Astrocyte (in vitro differentiated cells and primary cell): ENCODE measurements at regions not wholly inside any gene's neighbourhood (a gene's known extent, or its start where the extent isn't known, plus 50 kb on each side); places are given as distances from the start of the nearest gene placed in this dataset.

ENCODE experiments used
- DNase-seq: peaks from one replicate; pipeline ENCODE4 v3.0.0-alpha.2; 2010; ENCODE audit warnings: low read depth
- FAIRE-seq: peaks from 2 replicates; lab custom pipeline; 2011; peaks lifted over from hg19 to GRCh38; lab: Jason Lieb, UNC
- H2AFZ ChIP-seq: 2 replicates; pipeline ENCODE4 v1.6.0; 2012; ENCODE audit warnings: low read depth, low read length, inconsistent platforms
- H3K27ac ChIP-seq: 2 replicates; pipeline ENCODE4 v1.5.1; 2011; ENCODE audit warnings: low read depth, low read length, inconsistent platforms
- H3K27me3 ChIP-seq: 2 replicates; pipeline ENCODE4 v1.6.0; 2011; ENCODE audit warnings: low read length, inconsistent platforms; ENCODE audit not compliant: insufficient read depth
- H3K36me3 ChIP-seq: 2 replicates; pipeline ENCODE4 v1.5.1; 2011; ENCODE audit warnings: low read length, inconsistent platforms; ENCODE audit not compliant: insufficient read depth
- H3K4me1 ChIP-seq: 2 replicates; pipeline ENCODE4 v1.5.1; 2011; ENCODE audit warnings: low read length, inconsistent platforms; ENCODE audit not compliant: insufficient read depth
- H3K4me2 ChIP-seq: 2 replicates; pipeline ENCODE4 v1.6.0; 2012; ENCODE audit warnings: low read length, inconsistent platforms
- H3K4me3 ChIP-seq: 2 replicates; pipeline ENCODE4 v1.5.1; 2011; ENCODE audit warnings: low read depth, mild to moderate bottlenecking, low read length, inconsistent platforms; ENCODE audit not compliant: insufficient read depth
- H3K79me2 ChIP-seq: 2 replicates; pipeline ENCODE4 v1.6.0; 2012; ENCODE audit warnings: mild to moderate bottlenecking, low read length, inconsistent platforms; ENCODE audit not compliant: insufficient read depth
- H3K9ac ChIP-seq: 2 replicates; pipeline ENCODE4 v1.6.0; 2012; ENCODE audit warnings: mild to moderate bottlenecking, low read length, inconsistent platforms
- H3K9me3 ChIP-seq: 2 replicates; pipeline ENCODE4 v1.5.1; 2012; ENCODE audit warnings: low read depth, mild to moderate bottlenecking, low read length, inconsistent platforms; ENCODE audit not compliant: insufficient read depth
- H4K20me1 ChIP-seq: 2 replicates; pipeline ENCODE4 v1.6.0; 2012; ENCODE audit warnings: low read length, inconsistent platforms; ENCODE audit not compliant: insufficient read depth
- H3K27ac Mint-ChIP-seq: one replicate; pipeline ENCODE4 v1.8.0; 2021; ENCODE audit warnings: mild to moderate bottlenecking, mixed read lengths; ENCODE audit not compliant: unreplicated experiment
- H3K27me3 Mint-ChIP-seq: one replicate; pipeline ENCODE4 v1.8.0; 2021; ENCODE audit warnings: low read depth, mixed read lengths; ENCODE audit not compliant: unreplicated experiment
- H3K36me3 Mint-ChIP-seq: one replicate; pipeline ENCODE4 v1.8.0; 2021; ENCODE audit warnings: low read depth, mixed read lengths; ENCODE audit not compliant: unreplicated experiment
- H3K4me1 Mint-ChIP-seq: one replicate; pipeline ENCODE4 v1.8.0; 2021; ENCODE audit warnings: low read depth, mixed read lengths; ENCODE audit not compliant: unreplicated experiment
- H3K4me3 Mint-ChIP-seq: one replicate; pipeline ENCODE4 v1.8.0; 2021; ENCODE audit warnings: mild to moderate bottlenecking, moderate library complexity, mixed read lengths; ENCODE audit not compliant: unreplicated experiment
- H3K9me3 Mint-ChIP-seq: one replicate; pipeline ENCODE4 v1.8.0; 2021; ENCODE audit warnings: mild to moderate bottlenecking, mixed read lengths; ENCODE audit not compliant: unreplicated experiment
- EZH2 ChIP-seq: IDR thresholded peaks from 2 replicates; pipeline ENCODE4 v1.6.1; 2012; ENCODE audit warnings: mild to moderate bottlenecking, low read length, inconsistent platforms; ENCODE audit not compliant: insufficient read depth
- TF ChIP-seq, protein P1 (sequence below): IDR thresholded peaks from 2 replicates; pipeline ENCODE4 v1.5.1; 2011; ENCODE audit warnings: low read depth, mild to moderate bottlenecking, inconsistent platforms, low read length, moderate library complexity; ENCODE audit not compliant: insufficient read depth

DNA sequence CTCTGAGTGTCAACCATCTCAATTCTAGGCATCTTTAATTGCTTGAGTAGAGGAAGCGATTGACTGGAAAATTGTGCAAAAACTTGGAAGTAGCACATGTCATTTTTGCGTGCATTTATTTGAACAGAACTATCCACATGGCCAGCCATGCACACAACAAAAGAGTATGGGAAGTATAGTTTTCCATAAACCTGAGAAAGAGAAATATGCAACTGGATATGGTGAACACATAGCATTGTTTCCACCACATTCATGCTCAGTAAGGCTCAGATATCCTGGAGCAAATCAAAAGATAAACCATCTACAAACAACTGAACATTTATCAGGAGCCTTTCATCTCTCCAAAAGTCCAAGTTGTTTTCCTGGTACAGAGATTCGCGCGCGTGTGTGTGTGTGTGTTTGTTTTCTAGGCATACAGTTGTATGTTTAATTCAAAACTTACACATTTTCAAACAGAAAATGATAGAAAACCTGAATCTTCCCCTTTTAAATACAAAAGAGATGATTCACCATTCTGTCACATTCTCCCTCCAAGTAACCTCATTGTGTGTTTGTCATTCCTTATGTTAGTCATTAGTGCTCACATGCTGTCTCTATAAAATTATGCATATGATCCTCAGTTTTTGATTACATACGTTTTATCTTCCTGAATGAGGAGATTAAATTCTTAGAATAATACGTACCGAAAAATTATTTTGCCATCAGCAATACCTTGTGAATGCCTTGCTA is 780.4 kb upstream of the NRXN1 start:
- Histone ChIP-seq H3K9me3 (no peaks in the 10 kb centered on the region), H3K36me3 (no peaks in the 10 kb centered on the region), H3K27me3 (no peaks in the 10 kb centered on the region), H3K4me1 (peaks cover 3% of the 10 kb centered on the region), H3K9ac (peak overlapping the region; percentile 52), H3K4me3 (no peak overlapping the region), H3K4me2 (peak overlapping the region; percentile 73), H3K27ac (peak overlapping the region; percentile 81), H2AFZ (peak overlapping the region; percentile 44), H4K20me1 (no peaks in the 10 kb centered on the region), H3K79me2 (no peaks in the 10 kb centered on the region)
- peak; percentile 63 for DNase-seq
- TF ChIP-seq, protein P1, sequence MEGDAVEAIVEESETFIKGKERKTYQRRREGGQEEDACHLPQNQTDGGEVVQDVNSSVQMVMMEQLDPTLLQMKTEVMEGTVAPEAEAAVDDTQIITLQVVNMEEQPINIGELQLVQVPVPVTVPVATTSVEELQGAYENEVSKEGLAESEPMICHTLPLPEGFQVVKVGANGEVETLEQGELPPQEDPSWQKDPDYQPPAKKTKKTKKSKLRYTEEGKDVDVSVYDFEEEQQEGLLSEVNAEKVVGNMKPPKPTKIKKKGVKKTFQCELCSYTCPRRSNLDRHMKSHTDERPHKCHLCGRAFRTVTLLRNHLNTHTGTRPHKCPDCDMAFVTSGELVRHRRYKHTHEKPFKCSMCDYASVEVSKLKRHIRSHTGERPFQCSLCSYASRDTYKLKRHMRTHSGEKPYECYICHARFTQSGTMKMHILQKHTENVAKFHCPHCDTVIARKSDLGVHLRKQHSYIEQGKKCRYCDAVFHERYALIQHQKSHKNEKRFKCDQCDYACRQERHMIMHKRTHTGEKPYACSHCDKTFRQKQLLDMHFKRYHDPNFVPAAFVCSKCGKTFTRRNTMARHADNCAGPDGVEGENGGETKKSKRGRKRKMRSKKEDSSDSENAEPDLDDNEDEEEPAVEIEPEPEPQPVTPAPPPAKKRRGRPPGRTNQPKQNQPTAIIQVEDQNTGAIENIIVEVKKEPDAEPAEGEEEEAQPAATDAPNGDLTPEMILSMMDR: no peak
- TF ChIP-seq EZH2: no peak
- no peaks in the 10 kb centered on the region for H3K36me3 Mint-ChIP-seq
- no peak overlapping the region for H3K27ac Mint-ChIP-seq
- H3K9me3 Mint-ChIP-seq: no peaks in the 10 kb centered on the region
- no peak overlapping the region for H3K4me3 Mint-ChIP-seq
- FAIRE-seq: peak; percentile 45
- peaks cover 15% of the 10 kb centered on the region for H3K4me1 Mint-ChIP-seq
- no peaks in the 10 kb centered on the region for H3K27me3 Mint-ChIP-seq

DNA sequence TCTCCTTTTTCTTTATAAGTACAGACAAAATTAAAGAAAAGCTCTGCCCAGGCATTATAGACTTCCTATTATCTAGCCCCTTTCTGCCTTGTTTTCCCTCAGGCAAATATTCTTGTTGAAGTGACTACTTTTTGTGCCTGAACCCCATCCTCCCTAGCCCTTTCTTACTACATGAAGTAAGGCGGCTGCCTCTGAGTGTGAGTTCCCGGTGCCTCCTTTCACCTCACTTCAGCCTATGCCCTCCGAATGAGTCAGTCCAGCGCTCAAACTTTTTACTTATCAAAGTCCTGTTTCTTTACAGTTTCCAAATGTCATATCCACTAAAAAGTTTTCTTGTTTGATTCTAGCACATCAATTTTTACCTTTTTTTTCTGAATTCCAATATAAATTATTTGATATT is 778.3 kb upstream of the NRXN1 start:
- Histone ChIP-seq H3K9ac (no peak overlapping the region), H3K27ac (no peak overlapping the region), H2AFZ (no peak overlapping the region), H3K9me3 (no peaks in the 10 kb centered on the region), H3K4me2 (no peak overlapping the region), H4K20me1 (no peaks in the 10 kb centered on the region), H3K4me1 (peaks cover 3% of the 10 kb centered on the region), H3K4me3 (no peak overlapping the region), H3K36me3 (no peaks in the 10 kb centered on the region), H3K27me3 (no peaks in the 10 kb centered on the region), H3K79me2 (no peaks in the 10 kb centered on the region)
- DNase-seq: no peak
- no peak for FAIRE-seq
- no peak overlapping the region for H3K4me3 Mint-ChIP-seq
- no peaks in the 10 kb centered on the region for H3K36me3 Mint-ChIP-seq
- H3K9me3 Mint-ChIP-seq: peaks cover 2% of the 10 kb centered on the region
- H3K4me1 Mint-ChIP-seq: peaks cover 15% of the 10 kb centered on the region
- TF ChIP-seq, protein P1: no peak
- TF ChIP-seq EZH2: no peak
- no peak overlapping the region for H3K27ac Mint-ChIP-seq
- H3K27me3 Mint-ChIP-seq: no peaks in the 10 kb centered on the region

DNA sequence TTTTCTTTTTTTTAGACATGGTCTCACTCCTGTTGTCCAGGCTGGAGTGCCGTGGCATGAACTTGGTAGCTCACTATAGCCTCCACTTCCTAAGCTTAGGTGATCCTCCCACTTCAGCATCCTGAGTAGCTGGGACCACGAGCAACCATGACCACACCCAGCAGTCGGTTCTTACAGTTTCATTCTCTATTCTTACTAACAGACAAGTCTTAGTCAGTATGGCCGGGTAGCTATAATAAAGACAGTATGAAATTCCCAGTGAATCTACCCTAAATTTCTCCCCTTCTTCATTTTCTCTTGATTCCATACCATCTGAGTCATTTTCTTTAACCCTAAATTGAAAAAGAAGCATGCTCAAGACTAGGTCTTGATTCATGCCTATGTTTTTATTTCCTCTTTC is 775.3 kb upstream of the NRXN1 start:
- no peak overlapping the region for H3K4me3 Mint-ChIP-seq
- Histone ChIP-seq H2AFZ (no peak overlapping the region), H3K4me1 (no peaks in the 10 kb centered on the region), H3K27me3 (no peaks in the 10 kb centered on the region), H3K4me3 (no peak overlapping the region), H3K27ac (no peak overlapping the region), H3K36me3 (no peaks in the 10 kb centered on the region), H3K9me3 (no peaks in the 10 kb centered on the region), H3K9ac (no peak overlapping the region), H3K4me2 (no peak overlapping the region), H4K20me1 (no peaks in the 10 kb centered on the region), H3K79me2 (no peaks in the 10 kb centered on the region)
- DNase-seq: no peak
- H3K4me1 Mint-ChIP-seq: peaks cover 4% of the 10 kb centered on the region
- H3K27ac Mint-ChIP-seq: no peak overlapping the region
- no peak for FAIRE-seq
- H3K9me3 Mint-ChIP-seq: peaks cover 2% of the 10 kb centered on the region
- no peaks in the 10 kb centered on the region for H3K27me3 Mint-ChIP-seq
- TF ChIP-seq, protein P1: no peak
- no peak for TF ChIP-seq EZH2
- H3K36me3 Mint-ChIP-seq: no peaks in the 10 kb centered on the region
